HepG2 (cell line): ENCODE measurements at regions not wholly inside any gene's neighbourhood (a gene's known extent, or its start where the extent isn't known, plus 50 kb on each side); places are given as distances from the start of the nearest gene placed in this dataset.

ENCODE experiments used
- ATAC-seq: fragments of 200-7000 bp; cut with Tn5 transposase; 3 replicates; pipeline ENCODE4 v1.9.1; 2020; ENCODE audit warnings: mild to moderate bottlenecking, moderate library complexity
- BruUV-seq: library from RNA; stranded (reverse); fragments of 400-500 nt; replicated peaks from 2 replicates; lab custom pipeline; 2021; lab: Mats Ljungman, UMichigan
- CTCF ChIA-PET: fragments of 300-600 bp; formaldehyde crosslinking; extraction: SDS; loops from one replicate; lab custom pipeline; 2021; ENCODE audit warnings: low total read pairs, inconsistent platforms, low intra/inter-chr PET ratio; lab: Yijun Ruan, JAX
- POLR2A ChIA-PET: fragments of 350-600 bp; sonication (Branson Sonifier 250); formaldehyde crosslinking; loops from one replicate; lab custom pipeline; 2020; ENCODE audit warnings: antibody characterized with exemption, inconsistent platforms; lab: Yijun Ruan, JAX
- DNase-seq: peaks from one replicate; pipeline ENCODE4 v3.0.0-alpha.2; 2015; ENCODE audit warnings: low spot score
- FAIRE-seq: peaks from 3 replicates; lab custom pipeline; 2011; peaks lifted over from hg19 to GRCh38; lab: Jason Lieb, UNC
- H2AFZ ChIP-seq: one replicate; pipeline ENCODE4 v1.6.1; 2011; ENCODE audit warnings: low read length, inconsistent platforms
- H3K27ac ChIP-seq: fragments of 300-600 bp; 3 replicates; pipeline ENCODE4 v1.8.0; 2011; ENCODE audit warnings: mixed run types, mild to moderate bottlenecking, mixed read lengths, low read length, inconsistent platforms; ENCODE audit not compliant: insufficient read depth; ENCODE audit errors: extremely low read length
- H3K27me3 ChIP-seq, 2 experiments: fragments of 200-600 bp in 1 of 2; 2 replicates in 1 of 2; 3 replicates in 1 of 2; pipeline versions ENCODE4 v1.6.0 to v1.8.0; 2011; ENCODE audit warnings: low read length in 2 of 2, mild to moderate bottlenecking in 2 of 2, moderate library complexity in 2 of 2, inconsistent platforms in 1 of 2; ENCODE audit not compliant: insufficient read depth in 2 of 2, control insufficient read depth in 1 of 2
- H3K36me3 ChIP-seq, 2 experiments: fragments of 200-600 bp in 1 of 2; replicated peaks in 1 of 2; 2 replicates in 1 of 2; 3 replicates in 1 of 2; pipeline versions ENCODE4 v1.5.1 to v1.8.0; 2011; ENCODE audit warnings: low read length in 2 of 2, inconsistent platforms in 1 of 2; ENCODE audit not compliant: insufficient read depth in 2 of 2, control insufficient read depth in 1 of 2
- H3K4me1 ChIP-seq: 2 replicates; pipeline ENCODE4 v1.5.1; 2012; ENCODE audit warnings: low read length, inconsistent platforms; ENCODE audit not compliant: insufficient read depth
- H3K4me2 ChIP-seq: 2 replicates; pipeline ENCODE4 v1.6.0; 2011; ENCODE audit warnings: low read depth, low read length, inconsistent platforms
- H3K4me3 ChIP-seq, 3 experiments: fragments of 200-600 bp in 1 of 3; sonication (generic), shearing (Covaris generic) in 1 of 3; replicated peaks in 1 of 3; 2 replicates each; pipeline ENCODE4 v1.5.1; 2011 to 2016; ENCODE audit warnings: low read length in 3 of 3, inconsistent platforms in 2 of 3, low read depth in 2 of 3, mild to moderate bottlenecking in 2 of 3, control low read depth in 1 of 3, mixed read lengths in 1 of 3; ENCODE audit not compliant: insufficient read depth in 1 of 3
- H3K79me2 ChIP-seq: one replicate; pipeline ENCODE4 v1.6.1; 2011; ENCODE audit warnings: low read length, inconsistent platforms; ENCODE audit not compliant: insufficient read depth
- H3K9ac ChIP-seq: 2 replicates; pipeline ENCODE4 v1.6.0; 2011; ENCODE audit warnings: mild to moderate bottlenecking, low read depth, low read length, inconsistent platforms; ENCODE audit not compliant: insufficient read depth
- H3K9me3 ChIP-seq: 2 replicates; pipeline ENCODE4 v1.5.1; 2012; ENCODE audit warnings: mild to moderate bottlenecking, low read length
- H4K20me1 ChIP-seq: 2 replicates; pipeline ENCODE4 v1.6.0; 2011; ENCODE audit warnings: inconsistent platforms, mild to moderate bottlenecking, low read length, moderate library complexity; ENCODE audit not compliant: insufficient read depth
- DRAP1 ChIP-seq: IDR thresholded peaks from 2 replicates; pipeline ENCODE4 v1.6.1; 2016; ENCODE audit warnings: missing genetic modification reagents, missing compliant biosample characterization
- MLLT10 ChIP-seq: sonication (generic); formaldehyde crosslinking; IDR thresholded peaks from 2 replicates; pipeline ENCODE4 v1.4.0; 2020; ENCODE audit warnings: missing genetic modification reagents
- MZF1 ChIP-seq: sonication (generic); formaldehyde crosslinking; IDR thresholded peaks from 2 replicates; pipeline ENCODE4 v1.8.1; 2023; ENCODE audit warnings: mild to moderate bottlenecking, missing genetic modification reagents, borderline replicate concordance
- NKX3-1 ChIP-seq: sonication (generic); formaldehyde crosslinking; IDR thresholded peaks from 2 replicates; pipeline ENCODE4 v1.5.0; 2020; ENCODE audit warnings: missing genetic modification reagents
- POGK ChIP-seq: sonication (generic); formaldehyde crosslinking; conservative IDR thresholded peaks from 2 replicates; pipeline ENCODE4 v1.8.0; 2022; ENCODE audit warnings: mild to moderate bottlenecking, moderate library complexity, missing genetic modification reagents
- ZNF34 ChIP-seq: sonication (generic); formaldehyde crosslinking; IDR thresholded peaks from 2 replicates; pipeline ENCODE4 v1.4.0; 2020; ENCODE audit warnings: mild to moderate bottlenecking, missing genetic modification reagents, borderline replicate concordance
- ZNF407 ChIP-seq: sonication (generic); formaldehyde crosslinking; IDR thresholded peaks from one replicate; pipeline ENCODE4 v1.5.1; 2020; ENCODE audit warnings: mild to moderate bottlenecking, missing genetic modification reagents; ENCODE audit errors: not compliant biosample characterization
- ZNF577 ChIP-seq: sonication (generic); formaldehyde crosslinking; IDR thresholded peaks from 2 replicates; pipeline ENCODE4 v1.4.0; 2020; ENCODE audit warnings: mild to moderate bottlenecking, low read depth, missing genetic modification reagents, borderline replicate concordance
- WGBS: methylation state at CpG from one replicate; pipeline ENCODE4 v1.1.6; 2017; ENCODE audit warnings: low lambda C conversion rate; 5-methylcytosine and 5-hydroxymethylcytosine counted together
- in situ Hi-C: cut with HindIII; loops from 2 replicates; pipeline ENCODE4 v1.10.0; 2017; ENCODE audit warnings: low pct_unique_long_range_greater_than_20kb; ENCODE audit not compliant: extremely low pct_ligation_motif_present
- intact Hi-C: fragments of 100-400 bp; cut with micrococcal nuclease; formaldehyde crosslinking; loops from one replicate; pipeline ENCODE4 v1.10.0; 2022; ENCODE audit not compliant: unreplicated experiment

- TF ChIP-seq MZF1 (CRISPR knock-in tag) = no peak
- no peak for TF ChIP-seq ZNF407 (CRISPR knock-in tag)
- no peak for TF ChIP-seq ZNF577 (CRISPR knock-in tag)
- TF ChIP-seq DRAP1 (CRISPR knock-in tag) = no peak
These were observed 89.2 kb upstream of the SNRK start (continued) for GRCh38 chr3:43197181-43197580.

GRCh38 chr3:43196721-43197120 is 89.6 kb upstream of the SNRK start:
- Histone ChIP-seq H3K4me1 (peaks cover 28% of the 10 kb centered on the region), H3K4me2 (no peak overlapping the region), H2AFZ (no peak overlapping the region), H3K36me3 (no peaks in the 10 kb centered on the region), H3K79me2 (no peaks in the 10 kb centered on the region), H3K4me3 (no peak overlapping the region), H3K9ac (no peak overlapping the region), H3K27ac (no peak overlapping the region), H4K20me1 (no peaks in the 10 kb centered on the region), H3K9me3 (no peaks in the 10 kb centered on the region), H3K27me3 (0 out of 5 replicates have a peak, but pooled peaks cover 0 to 4% of the 10 kb centered on the region in 2 experiments)
- intact Hi-C loops (no loop called here), in situ Hi-C loops (no loop called here)
- WGBS = 72% methylated on average over 6 of the region's 6 CpGs
- CTCF ChIA-PET = no interaction called here
- FAIRE-seq = no peak
- POLR2A ChIA-PET = no interaction called here
- BruUV-seq = no TSS peak
- DNase-seq = no peak
- ATAC-seq = no peak
- TF ChIP-seq POGK = no peak
- TF ChIP-seq NKX3-1 (CRISPR knock-in tag) = no peak
- TF ChIP-seq MLLT10 (CRISPR knock-in tag) = no peak
- TF ChIP-seq ZNF34 (CRISPR knock-in tag) = no peak
